H1 (cell line): ENCODE measurements at regions not wholly inside any gene's neighbourhood (a gene's known extent, or its start where the extent isn't known, plus 50 kb on each side); places are given as distances from the start of the nearest gene placed in this dataset.

Experiments
- CTCF ChIA-PET: fragments of 300-600 bp; sonication (Branson Sonifier 250); formaldehyde crosslinking; loops from one replicate; lab custom pipeline; 2021; ENCODE audit not compliant: partially characterized antibody; lab: Charles Lee
- POLR2A ChIA-PET: fragments of 300-600 bp; sonication (Branson Sonifier 250); formaldehyde crosslinking; loops from one replicate; lab custom pipeline; 2021; ENCODE audit warnings: inconsistent platforms; ENCODE audit not compliant: partially characterized antibody; lab: Charles Lee
- DNase-seq, 2 experiments: peaks; one replicate each; pipeline versions ENCODE4 v3.0.0 to v3.0.0-alpha.2; 2010 to 2022; ENCODE audit warnings: low spot score in 2 of 2, low read depth in 1 of 2, mixed read lengths in 1 of 2
- FAIRE-seq: peaks from 2 replicates; lab custom pipeline; 2011; peaks lifted over from hg19 to GRCh38; lab: Jason Lieb, UNC
- H2AFZ ChIP-seq: 2 replicates; pipeline ENCODE4 v1.8.1; 2012; ENCODE audit warnings: low read length, inconsistent platforms
- H2AK5ac ChIP-seq: 2 replicates; pipeline ENCODE4 v1.6.1; 2013; ENCODE audit warnings: low read depth, low read length
- H2BK120ac ChIP-seq: replicated peaks from 2 replicates; pipeline ENCODE3; 2013; ENCODE audit warnings: low read depth, low read length, inconsistent platforms
- H2BK12ac ChIP-seq: 2 replicates; pipeline ENCODE4 v1.6.1; 2013; ENCODE audit warnings: low read depth, low read length
- H2BK15ac ChIP-seq: 2 replicates; pipeline ENCODE4 v1.6.1; 2013; ENCODE audit warnings: low read length
- H2BK20ac ChIP-seq: 2 replicates; pipeline ENCODE4 v1.6.1; 2013; ENCODE audit warnings: low read length
- H2BK5ac ChIP-seq: 2 replicates; pipeline ENCODE4 v1.6.1; 2013; ENCODE audit warnings: low read depth, low read length
- H3K14ac ChIP-seq: 2 replicates; pipeline ENCODE4 v1.6.1; 2013; ENCODE audit warnings: inconsistent platforms; ENCODE audit not compliant: insufficient read length
- H3K18ac ChIP-seq: 2 replicates; pipeline ENCODE4 v1.6.1; 2013; ENCODE audit warnings: low read length; ENCODE audit errors: extremely low read depth
- H3K23ac ChIP-seq: 2 replicates; pipeline ENCODE4 v1.6.1; 2013; ENCODE audit warnings: inconsistent platforms; ENCODE audit not compliant: insufficient read length
- H3K23me2 ChIP-seq: 2 replicates; pipeline ENCODE4 v1.6.1; 2013; ENCODE audit warnings: low read depth, low read length
- H3K27ac ChIP-seq: 2 replicates; pipeline ENCODE4 v1.6.1; 2011; ENCODE audit warnings: low read depth, low read length, inconsistent platforms
- H3K27me3 ChIP-seq, 4 experiments: replicated peaks in 1 of 4; 1 replicate in 1 of 4; 2 replicates in 3 of 4; pipeline versions ENCODE4 v1.6.1 to v1.8.1; 2011 to 2013; ENCODE audit warnings: low read length in 3 of 4, mild to moderate bottlenecking in 3 of 4, inconsistent platforms in 2 of 4, mixed read lengths in 2 of 4, moderate library complexity in 1 of 4; ENCODE audit not compliant: control insufficient read depth in 3 of 4, insufficient read depth in 3 of 4; ENCODE audit errors: extremely low read depth in 1 of 4
- H3K36me3 ChIP-seq, 4 experiments: 2 replicates each; pipeline versions ENCODE4 v1.6.1 to v1.8.1; 2011 to 2013; ENCODE audit warnings: mild to moderate bottlenecking in 4 of 4, low read length in 3 of 4, moderate library complexity in 2 of 4, control low read depth in 1 of 4, inconsistent platforms in 1 of 4; ENCODE audit not compliant: insufficient read depth in 4 of 4, control insufficient read depth in 2 of 4
- H3K4ac ChIP-seq: replicated peaks from 2 replicates; pipeline ENCODE3; 2013; ENCODE audit warnings: low read length, low read depth, mixed read lengths, inconsistent platforms; ENCODE audit not compliant: insufficient read length
- H3K4me1 ChIP-seq, 4 experiments: replicated peaks in 1 of 4; 1 replicate in 1 of 4; 2 replicates in 3 of 4; pipeline versions ENCODE4 v1.6.1 to v1.8.1; 2011 to 2013; ENCODE audit warnings: low read length in 3 of 4, inconsistent platforms in 2 of 4, mixed read lengths in 1 of 4; ENCODE audit not compliant: insufficient read depth in 4 of 4, control insufficient read depth in 3 of 4
- H3K4me2 ChIP-seq, 2 experiments: 2 replicates each; pipeline versions ENCODE4 v1.6.1 to v1.8.1; 2011 to 2013; ENCODE audit warnings: low read depth in 2 of 2, low read length in 2 of 2, control low read depth in 1 of 2, inconsistent platforms in 1 of 2, mild to moderate bottlenecking in 1 of 2; ENCODE audit not compliant: insufficient read depth in 1 of 2
- H3K4me3 ChIP-seq, 4 experiments: fragments of 200-600, 300-600 bp in 1 of 4; sonication (generic), shearing (Covaris generic), sonication (Bioruptor Twin) in 1 of 4; 2 replicates each; pipeline versions ENCODE4 v1.5.1 to v1.8.1; 2011 to 2016; ENCODE audit warnings: low read length in 4 of 4, low read depth in 3 of 4, control low read depth in 2 of 4, inconsistent platforms in 2 of 4, mild to moderate bottlenecking in 2 of 4, mixed read lengths in 1 of 4, moderate library complexity in 1 of 4; ENCODE audit not compliant: insufficient read depth in 2 of 4; ENCODE audit errors: extremely low read depth in 1 of 4
- H3K56ac ChIP-seq: replicated peaks from 2 replicates; pipeline ENCODE3; 2013; ENCODE audit warnings: low read depth, mild to moderate bottlenecking, mixed read lengths, low read length, inconsistent platforms; ENCODE audit not compliant: insufficient read length
- H3K79me1 ChIP-seq: 2 replicates; pipeline ENCODE4 v1.6.1; 2013; ENCODE audit warnings: low read depth, low read length, control low read depth
- H3K79me2 ChIP-seq, 2 experiments: 2 replicates each; pipeline versions ENCODE4 v1.6.1 to v1.8.1; 2012 to 2013; ENCODE audit warnings: low read length in 2 of 2, mild to moderate bottlenecking in 2 of 2, inconsistent platforms in 1 of 2; ENCODE audit not compliant: insufficient read depth in 2 of 2, control insufficient read depth in 1 of 2
- H3K9ac ChIP-seq, 4 experiments: replicated peaks in 1 of 4; 1 replicate in 1 of 4; 2 replicates in 3 of 4; pipeline versions ENCODE4 v1.6.1 to v1.8.1; 2011 to 2013; ENCODE audit warnings: low read depth in 3 of 4, low read length in 3 of 4, control low read depth in 2 of 4, mild to moderate bottlenecking in 2 of 4, moderate library complexity in 2 of 4, inconsistent platforms in 1 of 4; ENCODE audit errors: extremely low read depth in 1 of 4
- H3K9me3 ChIP-seq, 2 experiments: 2 replicates each; pipeline versions ENCODE4 v1.6.1 to v1.8.1; 2012 to 2013; ENCODE audit warnings: mild to moderate bottlenecking in 2 of 2, moderate library complexity in 2 of 2, control low read depth in 1 of 2, inconsistent platforms in 1 of 2, low read depth in 1 of 2, low read length in 1 of 2, mixed read lengths in 1 of 2; ENCODE audit not compliant: insufficient read depth in 2 of 2
- H4K20me1 ChIP-seq, 2 experiments: replicated peaks in 1 of 2; 2 replicates each; pipeline versions ENCODE3 to v1.8.1; 2011 to 2013; ENCODE audit warnings: inconsistent platforms in 2 of 2, low read length in 2 of 2, mild to moderate bottlenecking in 1 of 2; ENCODE audit not compliant: insufficient read depth in 2 of 2, control insufficient read depth in 1 of 2
- H4K5ac ChIP-seq: 2 replicates; pipeline ENCODE4 v1.6.1; 2013; ENCODE audit warnings: low read length, low read depth, mixed read lengths, inconsistent platforms; ENCODE audit not compliant: insufficient read length
- H4K8ac ChIP-seq: 2 replicates; pipeline ENCODE4 v1.8.0; 2013; ENCODE audit warnings: mild to moderate bottlenecking, moderate library complexity, low read length, inconsistent platforms; ENCODE audit not compliant: insufficient read depth; ENCODE audit errors: extremely low read depth
- H4K91ac ChIP-seq: replicated peaks from 2 replicates; pipeline ENCODE3; 2013; ENCODE audit warnings: low read length, mixed read lengths, inconsistent platforms; ENCODE audit not compliant: insufficient read length
- ATF3 ChIP-seq: IDR thresholded peaks from 2 replicates; pipeline ENCODE4 v1.6.1; 2011; ENCODE audit warnings: low read depth, mild to moderate bottlenecking, low read length; ENCODE audit not compliant: insufficient read depth
- CBX5 ChIP-seq: fragments of 300-800, 300-1000 bp; sonication (generic); IDR thresholded peaks from 2 replicates; pipeline ENCODE4 v1.7.1; 2016; ENCODE audit warnings: antibody characterized with exemption, low read length, low read depth
- CBX8 ChIP-seq: fragments of 300-800, 300-1000 bp; sonication (generic); IDR thresholded peaks from 2 replicates; pipeline ENCODE4 v1.7.1; 2016; ENCODE audit warnings: low read depth, low read length, borderline replicate concordance
- CHD1 ChIP-seq: IDR thresholded peaks from 2 replicates; pipeline ENCODE4 v1.6.1; 2012; ENCODE audit warnings: low read depth, low read length, improper control_type of control experiment
- FOSL1 ChIP-seq: IDR thresholded peaks from 2 replicates; pipeline ENCODE4 v1.6.1; 2011; ENCODE audit warnings: mild to moderate bottlenecking, low read depth, low read length, moderate library complexity; ENCODE audit not compliant: insufficient read depth
- JUND ChIP-seq: IDR thresholded peaks from 2 replicates; pipeline ENCODE4 v1.6.1; 2011; ENCODE audit warnings: mild to moderate bottlenecking, improper control_type of control experiment, low read length
- MAFK ChIP-seq: IDR thresholded peaks from 2 replicates; pipeline ENCODE4 v1.6.1; 2012; ENCODE audit warnings: low read depth, mild to moderate bottlenecking, improper control_type of control experiment, low read length
- SIN3A ChIP-seq, 2 experiments: IDR thresholded peaks in 1 of 2; conservative IDR thresholded peaks in 1 of 2; 2 replicates each; pipeline ENCODE4 v1.6.1; 2011 to 2012; ENCODE audit warnings: low read length in 2 of 2, improper control_type of control experiment in 1 of 2, low read depth in 1 of 2, mild to moderate bottlenecking in 1 of 2
- SIRT6 ChIP-seq: IDR thresholded peaks from one replicate; pipeline ENCODE4 v1.7.1; 2012; ENCODE audit warnings: low read length, inconsistent platforms
- SIX5 ChIP-seq: IDR thresholded peaks from 2 replicates; pipeline ENCODE4 v1.6.1; 2011; ENCODE audit warnings: mild to moderate bottlenecking, low read depth, low read length
- SP1 ChIP-seq: IDR thresholded peaks from 2 replicates; pipeline ENCODE4 v1.6.1; 2011; ENCODE audit warnings: low read depth, low read length
- SRF ChIP-seq: IDR thresholded peaks from 2 replicates; pipeline ENCODE4 v1.6.1; 2011; ENCODE audit warnings: mild to moderate bottlenecking, low read depth, low read length, moderate library complexity
- WGBS, 2 experiments: shearing (Covaris generic) in 1 of 2; methylation state at CpG; one replicate each; pipeline versions ENCODE4 v1.1.6 to v1.1.7; 2013 to 2015; ENCODE audit warnings: low lambda C conversion rate in 2 of 2, mixed read lengths in 2 of 2, inconsistent platforms in 1 of 2, low coverage in 1 of 2, missing lambda C conversion rate in 1 of 2; ENCODE audit not compliant: insufficient replicate concordance in 2 of 2, insufficient coverage in 1 of 2, insufficient read length in 1 of 2; ENCODE audit errors: extremely low coverage in 1 of 2, missing lambda C conversion rate in 1 of 2; 5-methylcytosine and 5-hydroxymethylcytosine counted together

GRCh38 chr3:16050641-16051467, 123.6 kb upstream of the GALNT15 start:
- H4K91ac ChIP-seq = no peak overlapping the region
- no peaks in the 10 kb centered on the region for H3K23me2 ChIP-seq
- no peak overlapping the region for H3K9ac ChIP-seq
- H3K79me1 ChIP-seq = no peaks in the 10 kb centered on the region
- H2BK15ac ChIP-seq = no peak overlapping the region
- 0 out of 2 replicates have a peak overlapping the region, but pooled peaks have one; percentile 30 for H2AFZ ChIP-seq
- no peak overlapping the region for H3K14ac ChIP-seq
- no peak overlapping the region for H3K4me2 ChIP-seq
- no peaks in the 10 kb centered on the region for H3K4me1 ChIP-seq
- no peak overlapping the region for H2BK5ac ChIP-seq
- no peaks in the 10 kb centered on the region for H3K27me3 ChIP-seq
- no peaks in the 10 kb centered on the region for H3K79me2 ChIP-seq
- no peak overlapping the region for H2AK5ac ChIP-seq
- no peaks in the 10 kb centered on the region for H4K20me1 ChIP-seq
- ChIA-PET POLR2A (interaction anchor here (0.5 kb wide), 1 partner anchor 184 kb away, joined by 3 read pairs; no protein-coding TSS in a partner anchor), CTCF (interaction anchor here (0.9 to 8.4 kb wide), 12 partner anchors 9 to 200 kb away, joined by 3 to 50 read pairs (median 14); partner anchors contain the start of gene GALNT15)
- H3K36me3 ChIP-seq = no peaks in the 10 kb centered on the region
- H2BK12ac ChIP-seq = no peak overlapping the region
- H3K4ac ChIP-seq = no peak overlapping the region
- H4K8ac ChIP-seq = peak overlapping the region; percentile 29; the same call in 1 of the 2 replicates
- H3K56ac ChIP-seq = no peak overlapping the region
- no peak overlapping the region for H3K18ac ChIP-seq
- no peak overlapping the region for H2BK120ac ChIP-seq
- H3K27ac ChIP-seq = no peak overlapping the region
- WGBS, 2 experiments = 89% methylated on average over 13 of the region's 16 CpGs; no CpG with 5 or more reads in 1 of the 2 experiments
- H3K23ac ChIP-seq = no peak overlapping the region
- no peak for FAIRE-seq
- H4K5ac ChIP-seq = no peak overlapping the region
- H2BK20ac ChIP-seq = no peak overlapping the region
- no peaks in the 10 kb centered on the region for H3K9me3 ChIP-seq
- no peak overlapping the region for H3K4me3 ChIP-seq
- no peak for DNase-seq
- no peak for TF ChIP-seq SIX5
- TF ChIP-seq SP1 = no peak
- TF ChIP-seq JUND = no peak
- no peak for TF ChIP-seq SRF
- no peak for TF ChIP-seq CHD1
- TF ChIP-seq MAFK = no peak
- TF ChIP-seq SIN3A (conservative IDR thresholded peaks at IDR 0.05 in 1 of 2, IDR thresholded peaks at IDR 0.05 in 1 of 2; ENCODE audit: low read depth in 1 of 2, low read length in 2 of 2) = no peak
- no peak for TF ChIP-seq SIRT6
- no peak for TF ChIP-seq ATF3
- TF ChIP-seq CBX5 = no peak
- TF ChIP-seq FOSL1 = no peak
- TF ChIP-seq CBX8 = no peak
